IMR-90 (cell line): ENCODE measurements at regions not wholly inside any gene's neighbourhood (a gene's known extent, or its start where the extent isn't known, plus 50 kb on each side); places are given as distances from the start of the nearest gene placed in this dataset.

Experiments
- ATAC-seq: fragments of 200-7000 bp; cut with Tn5 transposase; 2 replicates; pipeline ENCODE4 v1.9.1; 2020; ENCODE audit warnings: low read depth, mild to moderate bottlenecking, moderate library complexity
- BruUV-seq: library from RNA; stranded (reverse); fragments of 400-500 nt; replicated peaks from 2 replicates; lab custom pipeline; 2021; lab: Mats Ljungman, UMichigan
- CTCF ChIA-PET: fragments of 300-600 bp; formaldehyde crosslinking; extraction: SDS; loops from one replicate; lab custom pipeline; 2021; ENCODE audit warnings: antibody characterized with exemption; lab: Yijun Ruan, JAX
- POLR2A ChIA-PET: fragments of 300-600 bp; sonication (Branson Sonifier 250); formaldehyde crosslinking; loops from one replicate; lab custom pipeline; 2022; ENCODE audit warnings: antibody characterized with exemption; ENCODE audit not compliant: unreplicated experiment; lab: Charles Lee
- DNase-seq: peaks from one replicate; pipeline ENCODE4 v3.0.0; 2013
- H2AFZ ChIP-seq: replicated peaks from 2 replicates; pipeline ENCODE3; 2013; ENCODE audit warnings: low read length, mild to moderate bottlenecking; ENCODE audit not compliant: poor library complexity
- H2AK5ac ChIP-seq: 2 replicates; pipeline ENCODE4 v1.6.1; 2013; ENCODE audit warnings: low read depth, low read length, inconsistent platforms
- H2AK9ac ChIP-seq: replicated peaks from 2 replicates; pipeline ENCODE3; 2013; ENCODE audit warnings: mild to moderate bottlenecking, low read depth, low read length, moderate library complexity; ENCODE audit not compliant: poor library complexity
- H2BK120ac ChIP-seq: 2 replicates; pipeline ENCODE4 v1.6.1; 2013; ENCODE audit warnings: low read depth, low read length, inconsistent platforms
- H2BK15ac ChIP-seq: 3 replicates; pipeline ENCODE4 v1.6.1; 2013; ENCODE audit warnings: low read depth, low read length, inconsistent platforms
- H2BK20ac ChIP-seq: 2 replicates; pipeline ENCODE4 v1.6.1; 2013; ENCODE audit warnings: low read depth, mild to moderate bottlenecking, inconsistent platforms, low read length, moderate library complexity
- H2BK5ac ChIP-seq: 2 replicates; pipeline ENCODE4 v1.6.1; 2013; ENCODE audit warnings: mild to moderate bottlenecking, low read depth, low read length, inconsistent platforms; ENCODE audit not compliant: poor library complexity, severe bottlenecking
- H3K14ac ChIP-seq: replicated peaks from 2 replicates; pipeline ENCODE4 v1.6.1; 2013; ENCODE audit warnings: low read depth, low read length, inconsistent platforms
- H3K18ac ChIP-seq: 2 replicates; pipeline ENCODE4 v1.6.1; 2013; ENCODE audit warnings: low read depth, low read length, control low read depth
- H3K23ac ChIP-seq: 2 replicates; pipeline ENCODE4 v1.6.1; 2013; ENCODE audit warnings: low read depth, low read length, inconsistent platforms
- H3K27ac ChIP-seq: 2 replicates; pipeline ENCODE4 v1.5.1; 2013; ENCODE audit warnings: mild to moderate bottlenecking, control low read depth, low read length; ENCODE audit not compliant: insufficient read depth
- H3K27me3 ChIP-seq: 2 replicates; pipeline ENCODE4 v1.6.1; 2013; ENCODE audit warnings: low read length; ENCODE audit not compliant: control insufficient read depth, insufficient read depth
- H3K36me3 ChIP-seq: 2 replicates; pipeline ENCODE4 v1.6.1; 2013; ENCODE audit warnings: low read length, mixed read lengths; ENCODE audit not compliant: control insufficient read depth, insufficient read depth
- H3K4ac ChIP-seq: 2 replicates; pipeline ENCODE4 v1.6.1; 2013; ENCODE audit warnings: low read depth, low read length, inconsistent platforms
- H3K4me1 ChIP-seq: 2 replicates; pipeline ENCODE4 v1.6.1; 2013; ENCODE audit warnings: low read length, mixed read lengths; ENCODE audit not compliant: control insufficient read depth, insufficient read depth
- H3K4me2 ChIP-seq: 2 replicates; pipeline ENCODE4 v1.6.1; 2013; ENCODE audit warnings: low read depth, mild to moderate bottlenecking, control low read depth, low read length, moderate library complexity
- H3K4me3 ChIP-seq: 2 replicates; pipeline ENCODE4 v1.5.1; 2013; ENCODE audit warnings: low read depth, mild to moderate bottlenecking, control low read depth, low read length, moderate library complexity; ENCODE audit not compliant: insufficient read depth
- H3K56ac ChIP-seq: 2 replicates; pipeline ENCODE4 v1.6.1; 2013; ENCODE audit warnings: low read length, inconsistent platforms; ENCODE audit not compliant: insufficient read depth; ENCODE audit errors: extremely low read depth
- H3K79me1 ChIP-seq, 2 experiments: 2 replicates each; pipeline ENCODE4 v1.6.1; 2013; ENCODE audit warnings: low read length in 2 of 2, inconsistent platforms in 1 of 2, low read depth in 1 of 2
- H3K9ac ChIP-seq: 2 replicates; pipeline ENCODE4 v1.6.1; 2013; ENCODE audit warnings: low read depth, low read length, control low read depth
- H3K9me1 ChIP-seq: 2 replicates; pipeline ENCODE4 v1.6.1; 2013; ENCODE audit warnings: low read length, inconsistent platforms; ENCODE audit not compliant: insufficient read depth
- H3K9me3 ChIP-seq: 2 replicates; pipeline ENCODE4 v1.6.1; 2013; ENCODE audit warnings: low read length; ENCODE audit not compliant: control insufficient read depth, insufficient read depth
- H4K20me1 ChIP-seq: 2 replicates; pipeline ENCODE4 v1.6.1; 2013; ENCODE audit warnings: low read length, inconsistent platforms; ENCODE audit not compliant: insufficient read depth
- H4K5ac ChIP-seq: 2 replicates; pipeline ENCODE4 v1.6.1; 2013; ENCODE audit warnings: mild to moderate bottlenecking, low read depth, low read length, control low read depth
- H4K8ac ChIP-seq, 2 experiments: 2 replicates each; pipeline ENCODE4 v1.6.1; 2013; ENCODE audit warnings: low read depth in 2 of 2, low read length in 2 of 2, control low read depth in 1 of 2, inconsistent platforms in 1 of 2
- H4K91ac ChIP-seq: 2 replicates; pipeline ENCODE4 v1.6.1; 2013; ENCODE audit warnings: low read depth, low read length, inconsistent platforms; ENCODE audit not compliant: insufficient read depth
- SMC3 ChIP-seq: fragments of 150-350 bp; IDR thresholded peaks from 2 replicates; pipeline ENCODE4 v1.6.1; 2016; ENCODE audit warnings: low read depth, mild to moderate bottlenecking, antibody characterized with exemption, low read length, moderate library complexity
- dilution Hi-C: fragments of 300-500 bp; cut with HindIII; formaldehyde crosslinking; loops from one replicate; pipeline ENCODE4 v1.14.3; 2018; ENCODE audit warnings: low sequenced_read_pairs; ENCODE audit not compliant: unreplicated experiment
- in situ Hi-C: fragments of 300-500 bp; cut with MboI; formaldehyde crosslinking; loops from 3 replicates; pipeline ENCODE4 v1.14.3; 2019; ENCODE audit warnings: low sequenced_read_pairs, inconsistent platforms, mixed read lengths
- intact Hi-C: fragments of 100-400 bp; cut with micrococcal nuclease; formaldehyde crosslinking; loops from 2 replicates; pipeline ENCODE4 v1.10.0; 2022

DNA sequence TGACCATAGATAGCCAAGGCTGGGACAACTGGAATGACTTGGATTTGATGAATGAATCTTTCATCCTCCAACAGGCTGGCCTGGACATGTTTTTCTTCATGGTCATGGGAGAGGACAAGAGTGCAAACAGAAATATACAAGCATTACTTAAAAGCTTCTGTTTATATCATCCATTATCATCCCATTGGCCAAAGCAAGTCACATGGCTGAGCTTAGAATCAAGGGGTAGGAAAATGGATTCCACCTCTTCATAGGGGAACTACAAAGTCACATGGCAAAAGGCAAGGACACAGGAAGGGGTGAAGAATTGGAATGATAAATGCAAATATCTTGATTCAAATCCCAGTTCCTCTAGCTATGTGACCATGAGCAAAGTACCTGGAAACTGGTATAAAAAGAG is 90.2 kb upstream of the BARHL2 start:
- no peak overlapping the region for H3K9ac ChIP-seq
- no peak overlapping the region for H4K5ac ChIP-seq
- no peak overlapping the region for H3K56ac ChIP-seq
- no peak overlapping the region for H3K4me2 ChIP-seq
- DNase-seq = no peak
- no TSS peak for BruUV-seq
- H2BK120ac ChIP-seq = no peak overlapping the region
- no peaks in the 10 kb centered on the region for H3K79me1 ChIP-seq
- no peaks in the 10 kb centered on the region for H3K27me3 ChIP-seq
- H3K23ac ChIP-seq = no peak overlapping the region
- H2BK5ac ChIP-seq = no peak overlapping the region
- no peak overlapping the region for H3K27ac ChIP-seq
- in situ Hi-C loops = no loop called here
- no peak for TF ChIP-seq SMC3
- ChIA-PET CTCF (no interaction called here), POLR2A (no interaction called here)
- H3K4ac ChIP-seq = no peak overlapping the region
- no peak overlapping the region for H2AK9ac ChIP-seq
- no peak overlapping the region for H2BK20ac ChIP-seq
- H3K14ac ChIP-seq = no peak overlapping the region
- no peak overlapping the region for H2AFZ ChIP-seq
- H3K9me1 ChIP-seq = no peaks in the 10 kb centered on the region
- H3K4me1 ChIP-seq = no peaks in the 10 kb centered on the region
- H3K9me3 ChIP-seq = no peaks in the 10 kb centered on the region
- no peak overlapping the region for H4K8ac ChIP-seq
- H2BK15ac ChIP-seq = no peak overlapping the region
- no peak overlapping the region for H2AK5ac ChIP-seq
- H4K20me1 ChIP-seq = no peaks in the 10 kb centered on the region
- H3K4me3 ChIP-seq = no peak overlapping the region
- intact Hi-C loops = no loop called here
- no peak overlapping the region for H3K18ac ChIP-seq
- no peak for ATAC-seq
- H3K36me3 ChIP-seq = no peaks in the 10 kb centered on the region
- dilution Hi-C loops = no loop called here
- no peak overlapping the region for H4K91ac ChIP-seq
